Peyer's patch (tissue), 4 donors: ENCODE measurements at regions not wholly inside any gene's neighbourhood (a gene's known extent, or its start where the extent isn't known, plus 50 kb on each side); places are given as distances from the start of the nearest gene placed in this dataset.

Source experiments
- DNase-seq, 3 donors: peaks; one replicate each; pipeline ENCODE4 v3.0.0-alpha.2; 2017 to 2019
- H3K27ac ChIP-seq, 4 donors: fragments of 200-600 bp; sonication (generic); one replicate each; pipeline ENCODE4 v1.5.1; 2016 to 2019
- H3K27me3 ChIP-seq, 2 donors: fragments of 200-600 bp; sonication (generic); one replicate each; pipeline ENCODE4 v1.5.1; 2019
- H3K36me3 ChIP-seq, 3 donors: fragments of 200-600 bp; sonication (generic); one replicate each; pipeline ENCODE4 v1.5.1; 2016 to 2019
- H3K4me1 ChIP-seq, 4 donors: fragments of 200-600 bp; sonication (generic); one replicate each; pipeline ENCODE4 v1.5.1; 2016 to 2019
- H3K4me3 ChIP-seq, 4 donors: fragments of 200-600 bp; sonication (generic); 1 replicate in 3 of 4; 2 replicates in 1 of 4; pipeline ENCODE4 v1.5.1; 2016 to 2019; ENCODE audit warnings: mild to moderate bottlenecking in 1 of 4
- H3K9me3 ChIP-seq, 4 donors: fragments of 200-600 bp; sonication (generic); one replicate each; pipeline ENCODE4 v1.5.1; 2016 to 2019; ENCODE audit warnings: mild to moderate bottlenecking in 1 of 4
- POLR2A ChIP-seq, 2 donors: fragments of 450-650 bp; IDR thresholded peaks; one replicate each; pipeline ENCODE4 v1.5.1; 2017; ENCODE audit warnings: antibody characterized with exemption in 2 of 2, mild to moderate bottlenecking in 2 of 2, moderate library complexity in 2 of 2
- TF ChIP-seq, protein P1 (sequence below), 6 experiments: fragments of 450-650 bp in 4 of 6; fragments of 200-600 bp in 2 of 6; sonication (generic) in 1 of 6; IDR thresholded peaks; one replicate each; pipeline ENCODE4 v1.5.1; 2017 to 2019; ENCODE audit warnings: antibody characterized with exemption in 6 of 6, mild to moderate bottlenecking in 3 of 6, moderate library complexity in 1 of 6

GRCh38 chr5:93359296-93359959 lies 221.6 kb downstream of the NR2F1-AS1 start:
- DNase-seq = no peak
- no peaks in the 10 kb centered on the region for H3K36me3 ChIP-seq
- no peaks in the 10 kb centered on the region for H3K4me1 ChIP-seq
- no peaks in the 10 kb centered on the region for H3K27me3 ChIP-seq
- no peaks in the 10 kb centered on the region for H3K9me3 ChIP-seq
- H3K4me3 ChIP-seq = no peak overlapping the region
- H3K27ac ChIP-seq = no peak overlapping the region
- no peak for TF ChIP-seq POLR2A (IDR thresholded peaks at IDR 0.05)
- TF ChIP-seq, protein P1, sequence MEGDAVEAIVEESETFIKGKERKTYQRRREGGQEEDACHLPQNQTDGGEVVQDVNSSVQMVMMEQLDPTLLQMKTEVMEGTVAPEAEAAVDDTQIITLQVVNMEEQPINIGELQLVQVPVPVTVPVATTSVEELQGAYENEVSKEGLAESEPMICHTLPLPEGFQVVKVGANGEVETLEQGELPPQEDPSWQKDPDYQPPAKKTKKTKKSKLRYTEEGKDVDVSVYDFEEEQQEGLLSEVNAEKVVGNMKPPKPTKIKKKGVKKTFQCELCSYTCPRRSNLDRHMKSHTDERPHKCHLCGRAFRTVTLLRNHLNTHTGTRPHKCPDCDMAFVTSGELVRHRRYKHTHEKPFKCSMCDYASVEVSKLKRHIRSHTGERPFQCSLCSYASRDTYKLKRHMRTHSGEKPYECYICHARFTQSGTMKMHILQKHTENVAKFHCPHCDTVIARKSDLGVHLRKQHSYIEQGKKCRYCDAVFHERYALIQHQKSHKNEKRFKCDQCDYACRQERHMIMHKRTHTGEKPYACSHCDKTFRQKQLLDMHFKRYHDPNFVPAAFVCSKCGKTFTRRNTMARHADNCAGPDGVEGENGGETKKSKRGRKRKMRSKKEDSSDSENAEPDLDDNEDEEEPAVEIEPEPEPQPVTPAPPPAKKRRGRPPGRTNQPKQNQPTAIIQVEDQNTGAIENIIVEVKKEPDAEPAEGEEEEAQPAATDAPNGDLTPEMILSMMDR (IDR thresholded peaks at IDR 0.05) = no peak

DNA sequence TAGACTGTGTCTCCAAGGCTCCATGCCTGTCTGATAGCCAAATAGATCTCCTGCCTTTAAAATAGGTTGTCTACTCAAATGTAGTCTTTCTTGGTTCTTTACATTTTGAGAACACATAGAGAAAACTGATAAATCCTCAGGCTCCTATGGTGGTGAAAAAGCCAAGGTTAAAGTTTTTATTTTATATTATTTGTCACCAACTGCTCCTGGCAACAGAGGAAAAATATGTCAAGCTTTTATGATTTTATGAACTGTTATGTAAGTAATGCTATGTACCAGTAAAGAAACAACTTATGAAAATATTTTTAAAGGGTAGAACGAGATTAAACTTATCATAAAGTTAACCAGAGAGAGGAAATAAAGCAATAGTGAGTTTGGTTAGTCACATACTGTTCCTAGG lies 222.8 kb downstream of the NR2F1-AS1 start:
- Histone ChIP-seq H3K27me3 (no peaks in the 10 kb centered on the region), H3K4me1 (no peaks in the 10 kb centered on the region), H3K4me3 (no peak overlapping the region), H3K27ac (no peak overlapping the region), H3K9me3 (no peaks in the 10 kb centered on the region), H3K36me3 (no peaks in the 10 kb centered on the region)
- DNase-seq = no peak
- TF ChIP-seq, protein P1 (IDR thresholded peaks at IDR 0.05) = no peak
- TF ChIP-seq POLR2A (IDR thresholded peaks at IDR 0.05) = no peak

DNA sequence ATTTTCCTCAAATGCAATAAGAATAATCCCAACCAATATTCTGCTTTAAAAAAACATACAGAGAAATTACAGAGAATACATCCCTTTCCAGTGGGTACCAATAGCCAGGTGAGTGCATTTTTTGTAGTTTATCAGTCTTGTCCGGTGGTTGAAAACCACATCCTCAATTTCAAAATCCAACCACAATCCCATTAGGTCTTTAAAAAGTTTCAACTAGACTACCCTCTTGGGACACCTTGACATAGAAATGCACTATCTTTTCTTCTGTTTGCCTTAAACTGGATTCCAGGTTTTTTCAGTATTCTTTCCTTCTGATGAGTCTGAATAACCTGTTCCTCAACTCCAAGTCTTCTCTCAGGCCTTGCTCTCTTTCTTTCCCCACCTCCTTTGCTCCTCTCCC lies 223.3 kb downstream of the NR2F1-AS1 start:
- Histone ChIP-seq H3K27me3 (no peaks in the 10 kb centered on the region), H3K4me1 (no peaks in the 10 kb centered on the region), H3K4me3 (no peak overlapping the region), H3K27ac (no peak overlapping the region), H3K36me3 (no peaks in the 10 kb centered on the region), H3K9me3 (no peaks in the 10 kb centered on the region)
- DNase-seq = no peak
- TF ChIP-seq POLR2A (IDR thresholded peaks at IDR 0.05) = no peak
- TF ChIP-seq, protein P1 (IDR thresholded peaks at IDR 0.05) = no peak

DNA sequence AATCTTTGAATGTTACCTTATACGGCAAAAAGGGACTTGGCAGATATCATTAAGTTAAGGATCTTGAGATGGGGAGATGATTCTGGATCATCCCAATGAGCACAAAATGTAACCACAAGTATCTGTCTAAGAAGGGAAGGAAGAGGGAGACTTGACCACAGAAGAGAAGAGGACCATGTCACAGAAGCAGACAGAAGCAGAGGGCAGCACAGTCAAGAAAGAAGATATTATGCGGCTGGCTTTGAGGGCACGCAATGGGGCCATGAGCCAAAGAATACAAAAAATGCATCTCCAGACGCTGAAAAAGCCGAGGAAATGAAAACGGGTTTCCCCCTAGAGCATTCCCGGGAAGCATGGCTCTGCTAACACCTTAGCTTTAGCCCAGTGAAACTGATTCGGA lies 225.3 kb downstream of the NR2F1-AS1 start:
- TF ChIP-seq, protein P1 (IDR thresholded peaks at IDR 0.05) = no peak
- TF ChIP-seq POLR2A (IDR thresholded peaks at IDR 0.05) = no peak
- no peak overlapping the region for H3K27ac ChIP-seq
- no peaks in the 10 kb centered on the region for H3K36me3 ChIP-seq
- H3K27me3 ChIP-seq = no peaks in the 10 kb centered on the region
- H3K4me3 ChIP-seq = no peak overlapping the region
- no peaks in the 10 kb centered on the region for H3K4me1 ChIP-seq
- no peaks in the 10 kb centered on the region for H3K9me3 ChIP-seq
- DNase-seq = no peak

GRCh38 chr5:93352186-93352585 lies 228.8 kb downstream of the NR2F1-AS1 start:
- H3K4me3 ChIP-seq = no peak overlapping the region
- no peaks in the 10 kb centered on the region for H3K9me3 ChIP-seq
- DNase-seq = no peak
- no peak overlapping the region for H3K27ac ChIP-seq
- H3K36me3 ChIP-seq = no peaks in the 10 kb centered on the region
- no peak for TF ChIP-seq POLR2A (IDR thresholded peaks at IDR 0.05)
- TF ChIP-seq, protein P1 (IDR thresholded peaks at IDR 0.05) = no peak
- H3K4me1 ChIP-seq = no peaks in the 10 kb centered on the region
- H3K27me3 ChIP-seq = no peaks in the 10 kb centered on the region

DNA sequence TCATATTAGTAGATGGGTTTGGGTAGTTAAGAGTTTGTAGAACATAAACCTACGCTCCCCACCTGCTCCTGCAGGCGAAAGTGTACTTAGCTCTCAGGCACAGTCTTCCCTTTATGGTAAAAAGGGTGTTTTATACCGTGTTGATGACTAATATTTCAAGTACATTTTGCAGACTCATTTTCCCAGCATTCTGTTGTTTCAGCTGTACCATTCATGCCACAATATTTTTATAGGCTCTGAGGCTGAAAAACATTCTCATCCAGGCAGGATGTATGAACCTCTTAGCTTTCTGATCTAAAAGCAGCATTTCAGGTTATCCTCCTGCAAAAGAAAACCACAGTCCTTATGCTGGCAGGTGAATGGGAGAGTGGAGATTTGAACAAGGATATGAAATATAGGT lies 231.4 kb downstream of the NR2F1-AS1 start:
- Histone ChIP-seq H3K27me3 (no peaks in the 10 kb centered on the region), H3K9me3 (no peaks in the 10 kb centered on the region), H3K36me3 (no peaks in the 10 kb centered on the region), H3K4me3 (no peak overlapping the region), H3K4me1 (no peaks in the 10 kb centered on the region), H3K27ac (no peak overlapping the region)
- no peak for TF ChIP-seq POLR2A (IDR thresholded peaks at IDR 0.05)
- TF ChIP-seq, protein P1 (IDR thresholded peaks at IDR 0.05) = no peak
- DNase-seq = no peak
